NOMO-1 (cell line): ENCODE measurements at regions not wholly inside any gene's neighbourhood (a gene's known extent, or its start where the extent isn't known, plus 50 kb on each side); places are given as distances from the start of the nearest gene placed in this dataset.

Experiments used
- DNase-seq, 2 experiments: peaks; one replicate each; lab custom pipeline; 2025; ENCODE audit not compliant: unreplicated experiment in 2 of 2; lab: John Stamatoyannopoulos, UW

DNA sequence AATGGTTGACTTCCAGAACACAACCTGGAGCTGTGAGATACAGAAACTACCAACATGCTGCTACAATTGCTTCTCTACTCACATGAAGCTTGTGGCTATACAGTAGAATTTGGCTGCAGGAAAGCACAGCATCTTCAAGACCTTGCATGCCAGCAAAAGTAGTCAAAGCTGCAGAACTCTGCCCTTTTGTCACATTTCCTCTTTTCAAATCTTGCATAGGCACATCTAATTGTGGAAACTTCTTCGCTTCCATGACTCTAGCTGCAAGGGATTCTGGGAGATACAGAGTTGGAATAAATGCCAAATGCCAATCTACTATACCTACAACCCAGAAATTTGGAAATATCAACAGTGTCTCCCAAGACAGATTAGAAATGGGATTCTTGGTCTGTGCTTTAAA lies 462.2 kb downstream of the FOXO1 start:
- no peak for DNase-seq

DNA sequence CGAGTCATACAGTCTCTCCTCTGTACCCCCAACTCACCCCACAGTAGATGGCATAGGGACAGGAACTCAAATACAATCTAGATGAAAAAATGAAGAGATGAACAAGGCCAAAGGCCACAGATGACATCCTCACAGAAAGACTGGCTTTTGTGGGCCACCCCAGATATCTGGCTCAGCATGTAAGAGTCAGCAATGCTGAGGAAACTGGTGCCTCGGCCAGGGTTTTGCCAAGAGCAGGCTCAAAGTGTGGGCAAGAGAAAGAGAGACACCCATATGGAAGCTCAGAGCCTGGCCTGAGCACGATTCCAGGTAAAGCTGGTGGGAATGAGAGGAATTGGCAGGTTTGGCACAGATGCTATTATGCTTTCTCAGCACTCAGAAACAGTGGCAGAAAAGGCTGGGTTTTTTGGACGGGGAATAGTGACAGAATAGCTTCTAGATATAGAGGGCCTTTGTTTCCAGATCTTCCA lies 460.6 kb downstream of the FOXO1 start:
- no peak for DNase-seq

DNA sequence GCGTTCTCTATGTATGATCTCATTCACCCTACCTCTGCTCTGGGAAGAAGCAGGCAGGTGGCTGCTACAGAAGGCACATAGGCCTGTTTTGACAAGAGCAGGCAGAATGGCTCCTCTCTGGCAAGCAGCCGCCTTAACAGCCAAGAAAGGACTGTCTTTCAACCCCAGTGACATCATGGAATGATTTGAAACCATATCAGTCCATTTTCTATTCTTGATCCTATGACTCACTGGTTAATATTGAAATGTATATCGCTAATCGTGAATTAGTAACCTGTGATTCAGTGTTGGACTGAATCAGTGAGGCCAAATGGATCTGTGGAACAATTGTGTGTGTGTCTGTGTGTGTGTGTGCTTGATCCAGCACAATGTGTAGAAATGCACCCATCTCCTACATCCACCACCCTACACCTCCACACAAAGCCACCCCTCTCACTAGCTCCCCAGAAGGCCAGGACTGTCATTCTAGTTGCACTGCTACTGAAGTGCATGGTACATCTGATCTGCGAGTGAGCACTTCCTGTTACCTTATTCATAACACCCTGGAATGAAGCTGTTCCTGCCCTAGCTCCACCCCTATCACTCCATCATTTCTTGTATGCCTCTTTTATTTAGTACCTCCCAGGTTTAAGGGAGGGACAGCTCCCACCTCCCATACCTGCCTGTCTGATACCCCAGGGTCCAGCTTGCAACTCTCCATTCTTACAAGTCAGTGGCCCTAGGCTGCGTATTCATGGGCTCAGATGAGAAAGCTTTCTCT lies 460.0 kb downstream of the FOXO1 start:
- peak; percentile 33 to 54 for DNase-seq

DNA sequence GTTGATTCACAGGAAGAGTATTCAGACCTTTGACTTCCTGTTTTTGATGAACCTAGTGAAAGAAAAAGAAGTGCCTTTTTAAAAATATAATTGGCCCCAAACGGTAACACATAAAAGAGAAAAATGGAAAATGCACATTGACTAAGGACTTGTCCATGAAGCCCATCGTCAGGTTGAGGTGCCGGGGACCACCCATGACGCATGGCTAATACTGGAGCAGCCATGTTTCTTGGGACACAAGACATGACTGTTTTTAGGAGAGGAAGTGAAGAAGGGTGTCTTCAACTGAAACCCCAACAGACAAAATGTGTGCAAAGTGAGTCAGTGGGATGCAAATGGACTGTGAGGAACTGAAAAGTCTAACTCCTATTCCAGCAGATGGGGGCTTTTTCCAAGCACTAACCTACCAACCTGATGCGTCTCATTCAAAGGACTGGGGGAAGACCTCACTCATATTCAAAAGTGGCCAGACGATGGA lies 459.4 kb downstream of the FOXO1 start:
- DNase-seq, result peak in 1 of 2 experiments; percentile 64

DNA sequence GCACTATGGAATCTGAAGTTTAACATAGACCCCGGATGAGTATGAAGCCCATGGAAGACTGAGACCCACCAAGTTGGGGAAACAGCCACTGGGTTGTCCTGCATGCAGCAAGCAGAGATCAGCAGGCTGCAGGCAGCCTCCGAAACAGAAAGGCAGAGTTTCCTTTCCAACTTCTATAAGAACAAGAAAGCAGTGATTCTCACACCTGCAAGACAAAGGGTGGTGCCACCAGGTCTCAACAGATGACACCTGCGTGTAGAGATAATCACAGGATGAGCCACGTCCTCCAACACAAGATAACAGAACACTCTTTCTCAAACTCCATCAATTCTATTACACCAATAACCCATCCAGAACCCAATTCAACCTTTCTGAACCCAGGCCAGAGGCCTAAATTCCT lies 457.9 kb downstream of the FOXO1 start:
- no peak for DNase-seq

DNA sequence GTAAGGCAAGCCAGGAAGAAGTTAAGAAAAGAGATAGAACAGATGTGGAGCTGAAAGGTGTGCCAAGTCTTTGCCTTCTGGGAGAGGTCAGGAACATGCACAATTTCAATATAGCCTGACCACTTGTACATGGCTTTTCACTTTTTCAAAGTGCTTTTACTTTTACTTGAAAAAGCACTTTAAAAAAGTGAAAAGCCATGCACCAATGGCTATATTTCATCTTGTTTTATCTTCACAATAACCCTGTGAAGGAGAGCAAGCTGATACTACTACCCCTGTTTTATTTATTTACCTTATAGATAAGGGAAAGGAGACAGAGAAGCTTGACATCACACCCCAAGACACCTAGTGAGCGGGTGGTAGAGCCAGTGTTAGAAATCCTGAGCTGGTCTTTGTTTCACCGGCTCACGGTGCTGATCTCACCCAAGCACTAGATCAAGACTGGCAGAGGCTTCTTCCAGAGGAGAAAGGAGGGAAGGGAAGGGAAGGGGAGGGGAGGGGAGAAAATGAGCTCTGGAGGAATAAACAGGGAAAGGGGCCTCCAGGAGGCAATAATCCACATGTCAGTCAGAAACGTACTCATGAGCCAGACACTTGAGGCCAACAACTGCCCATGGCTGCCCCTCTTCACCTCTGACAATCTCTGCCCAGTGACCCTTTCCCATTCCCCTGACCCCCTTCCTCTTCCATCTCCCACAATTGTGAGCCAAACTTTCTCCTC lies 455.4 kb downstream of the FOXO1 start:
- no peak for DNase-seq

DNA sequence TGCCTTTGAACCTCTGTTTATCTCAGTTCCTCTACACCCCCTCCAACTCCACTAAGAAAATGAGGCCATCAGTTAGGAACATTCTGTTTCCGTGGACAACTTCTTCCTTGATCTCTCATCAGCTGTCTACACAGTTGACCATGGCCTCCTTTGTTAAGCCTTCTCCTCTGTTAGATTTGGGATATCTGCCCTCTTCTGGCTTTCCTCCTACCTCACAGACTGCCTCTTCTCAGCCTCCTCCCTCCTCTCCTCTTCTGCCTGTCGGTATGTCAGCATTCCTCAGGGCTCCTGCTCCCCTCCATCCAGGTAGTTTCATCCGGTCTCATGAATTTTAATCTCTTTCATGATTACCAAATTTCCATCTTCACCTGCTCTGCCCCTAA lies 454.9 kb downstream of the FOXO1 start:
- no peak for DNase-seq

DNA sequence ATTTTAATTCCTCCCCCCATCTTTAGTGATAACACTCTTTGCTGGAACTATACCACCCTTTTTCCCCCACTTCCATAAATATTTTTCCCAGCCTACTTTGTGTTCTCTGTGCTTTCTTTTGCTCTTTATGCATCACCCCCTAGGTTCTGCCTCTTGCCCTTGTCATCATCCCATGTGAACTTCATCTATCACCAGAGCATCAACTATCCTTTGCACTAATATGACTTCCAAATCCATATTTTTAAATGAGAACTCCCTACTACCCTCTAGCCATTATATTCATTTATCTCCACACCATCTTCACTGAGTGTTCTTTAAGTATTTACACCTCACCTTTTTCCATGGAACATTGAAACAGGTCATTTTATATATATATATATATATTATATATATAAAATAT lies 452.7 kb downstream of the FOXO1 start:
- peak in 1 of 2 experiments; percentile 20 for DNase-seq

DNA sequence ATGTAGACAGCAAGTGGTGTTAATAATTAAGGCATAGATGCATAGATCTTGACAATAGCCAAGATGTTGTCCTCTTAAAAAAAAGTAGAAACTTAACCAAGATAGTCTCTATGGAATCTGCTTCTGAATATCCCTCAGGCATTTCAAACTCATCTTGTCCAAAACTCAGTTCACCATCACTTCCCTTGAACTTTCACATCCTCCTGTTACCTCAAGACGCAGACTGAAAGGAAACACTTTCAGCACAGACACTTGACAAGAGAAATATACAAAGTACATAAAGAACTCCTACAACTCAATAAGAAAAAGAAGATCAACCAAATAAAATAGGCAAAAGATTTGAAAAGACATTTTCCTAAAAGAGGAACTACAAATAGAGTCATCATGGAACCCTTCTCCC lies 451.1 kb downstream of the FOXO1 start:
- DNase-seq, result no peak

DNA sequence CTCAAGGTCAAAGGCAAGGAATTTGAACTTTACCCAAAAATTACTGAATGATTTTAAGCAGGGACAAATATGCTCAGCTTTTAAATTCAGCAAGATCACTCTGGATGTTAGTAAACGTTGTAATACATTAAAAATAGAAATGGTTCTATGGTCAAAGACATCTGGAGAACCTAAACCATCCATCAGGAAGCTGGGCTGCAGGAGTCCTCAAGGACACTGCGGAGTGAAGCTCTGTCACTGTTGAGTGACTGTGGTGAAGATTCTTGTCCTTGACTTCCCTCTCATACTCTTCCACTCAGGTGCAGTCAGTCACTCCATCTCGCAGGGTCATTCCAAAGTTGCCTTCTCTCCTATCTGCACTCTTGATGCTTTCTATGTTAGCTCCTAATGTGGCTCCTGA lies 450.7 kb downstream of the FOXO1 start:
- DNase-seq, result no peak

DNA sequence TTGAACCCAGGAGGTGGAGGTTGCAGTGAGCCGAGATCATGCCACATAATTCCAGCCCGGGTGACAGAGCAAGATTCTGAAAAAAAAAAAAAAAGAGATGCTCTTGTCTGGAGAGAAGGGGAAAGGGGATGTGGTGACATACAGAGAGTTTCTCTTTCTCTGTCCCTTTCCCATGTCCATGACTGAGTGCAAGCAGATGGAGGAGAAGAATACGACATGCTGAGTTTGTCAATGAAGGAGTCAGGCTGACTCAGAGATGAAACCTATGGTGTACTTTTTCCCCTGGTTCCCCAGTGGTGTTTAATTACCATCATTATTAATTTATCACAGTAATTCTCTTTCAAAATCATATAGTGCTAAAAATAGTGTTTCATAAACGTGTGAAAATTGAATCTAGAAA lies 448.8 kb downstream of the FOXO1 start:
- no peak for DNase-seq

DNA sequence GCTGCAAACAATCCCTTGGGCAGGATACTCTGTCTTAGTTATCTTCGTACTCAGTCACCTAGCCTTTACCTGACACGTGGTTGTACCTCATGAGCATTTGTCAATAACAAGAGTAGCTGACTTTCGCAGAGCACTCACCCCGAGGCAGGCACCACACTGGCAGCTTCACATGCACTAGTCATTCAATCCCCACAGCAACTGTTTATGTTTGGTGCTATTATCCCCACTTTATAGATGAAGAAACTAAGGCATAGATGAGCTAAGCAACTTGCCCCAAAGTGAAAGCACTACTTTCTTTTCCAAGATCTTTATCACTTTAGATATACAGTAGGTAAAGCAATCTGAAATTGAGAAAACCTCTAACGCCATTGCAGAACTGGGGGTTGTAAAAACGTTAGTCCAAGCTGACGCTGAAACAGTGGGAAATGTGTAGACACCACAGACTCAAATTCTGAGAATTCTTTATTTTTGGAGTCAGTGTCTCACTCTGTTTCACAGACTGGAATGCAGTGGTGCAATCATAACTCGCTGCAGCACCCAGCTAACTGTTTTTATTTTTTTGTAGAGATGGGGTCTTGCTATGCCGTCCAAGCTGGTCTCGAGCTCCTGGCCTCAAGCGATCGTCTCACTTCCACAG lies 446.0 kb downstream of the FOXO1 start:
- DNase-seq, result no peak

DNA sequence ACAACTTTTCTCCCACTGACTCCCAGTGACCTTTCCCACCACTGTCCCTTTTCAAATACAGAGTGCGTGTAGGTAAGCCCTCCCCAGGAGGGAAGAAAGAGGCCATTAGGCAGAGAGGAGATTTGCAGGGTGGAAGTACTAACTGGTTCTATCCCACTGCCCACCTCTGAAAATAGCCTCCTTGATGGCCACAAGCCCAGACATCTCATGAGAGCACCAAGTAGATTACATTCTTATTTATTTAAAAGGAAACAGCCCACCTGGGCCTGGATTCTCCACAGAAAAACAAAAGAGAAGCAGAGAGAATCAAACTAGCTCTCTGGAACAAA lies 445.3 kb downstream of the FOXO1 start:
- DNase-seq, result no peak

DNA sequence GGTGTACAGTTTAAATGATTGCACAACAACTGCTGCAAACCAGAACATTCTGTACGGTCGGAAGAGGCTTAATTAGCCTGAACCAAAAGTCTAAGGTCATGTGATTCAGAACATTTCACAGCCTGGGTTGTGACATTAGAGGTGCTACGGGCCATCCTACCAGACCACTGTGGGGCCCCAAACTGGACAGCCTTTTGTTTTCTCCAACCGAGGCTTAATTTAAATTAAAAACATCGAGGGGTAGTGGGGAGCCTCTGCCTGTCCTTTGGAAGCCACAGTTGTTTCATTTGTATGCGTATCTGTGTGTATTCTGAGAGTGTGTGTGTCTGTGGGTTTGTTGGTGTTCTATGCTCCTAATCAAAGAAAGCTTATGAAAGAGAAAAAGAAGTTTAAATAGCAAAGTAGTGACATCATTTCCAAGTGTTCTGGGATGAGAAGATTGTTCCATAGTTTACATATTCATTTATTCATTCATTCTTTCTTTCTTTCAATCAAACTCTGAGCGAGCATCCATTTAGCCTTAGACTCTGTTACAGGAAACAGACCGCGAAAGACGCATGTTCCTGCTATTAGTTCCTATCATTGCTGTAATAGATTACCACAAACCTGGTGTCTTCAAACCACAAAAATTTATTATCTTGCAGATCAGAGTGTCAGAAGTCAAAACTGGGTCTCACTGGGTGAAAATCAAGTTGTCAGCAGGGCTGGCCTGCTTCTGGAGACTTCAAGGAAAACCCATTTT lies 444.8 kb downstream of the FOXO1 start:
- DNase-seq, result peak; percentile 30 to 64

DNA sequence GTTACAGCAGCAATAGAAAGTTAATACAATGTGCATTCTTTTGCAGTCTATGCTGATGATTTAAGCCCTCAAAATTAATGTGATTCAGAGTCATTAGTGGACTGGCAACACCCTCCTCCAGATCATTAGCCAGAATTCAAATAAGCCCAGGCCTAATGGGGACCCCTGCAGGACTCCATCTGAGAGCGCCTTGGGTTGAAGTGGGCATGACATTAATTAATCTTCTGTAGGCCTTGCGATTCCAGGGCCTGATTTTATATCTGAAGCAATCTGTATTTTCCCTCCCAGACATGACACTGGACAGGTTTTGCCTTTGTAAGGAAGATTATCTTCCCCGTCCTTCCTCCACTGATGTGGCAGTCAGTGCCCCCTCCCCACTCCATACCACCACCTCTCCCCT lies 442.9 kb downstream of the FOXO1 start:
- DNase-seq, result no peak

DNA sequence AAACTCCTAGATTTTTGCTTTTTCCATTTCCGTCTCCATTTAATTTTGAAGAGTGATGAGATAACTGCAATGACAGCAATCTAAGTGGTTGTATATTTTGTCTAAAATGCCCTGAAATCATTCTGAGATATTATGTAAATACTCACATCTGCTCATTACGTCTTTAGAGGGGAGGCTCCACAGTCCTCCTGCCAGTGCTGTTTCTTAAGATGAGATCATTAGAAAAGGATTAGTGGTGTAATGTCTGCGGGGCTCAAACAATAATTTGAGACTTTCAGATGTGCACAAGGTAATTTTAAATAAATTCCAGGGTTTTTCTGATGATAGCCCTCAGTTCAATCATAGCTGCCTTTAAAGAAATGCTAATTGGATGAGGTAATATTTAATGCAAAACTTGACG lies 437.9 kb downstream of the FOXO1 start:
- DNase-seq, result no peak

DNA sequence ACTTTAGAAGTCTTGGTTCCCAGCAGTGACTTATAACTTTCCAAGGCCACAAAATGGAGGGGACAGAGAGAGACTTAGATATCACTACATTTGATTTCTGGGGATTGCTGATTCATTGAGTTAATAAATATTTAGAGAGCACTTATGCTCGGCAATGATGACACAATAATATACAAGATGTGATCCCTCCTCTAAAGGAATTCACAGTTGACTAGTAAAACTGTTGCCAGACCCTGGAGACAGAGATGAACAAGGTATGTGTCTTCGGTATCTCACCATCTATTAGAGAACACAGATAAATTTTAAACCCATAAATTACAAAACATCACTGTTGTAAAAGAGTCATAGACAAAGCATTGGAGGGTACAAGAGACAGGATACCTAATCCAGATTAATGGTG lies 437.5 kb downstream of the FOXO1 start:
- no peak for DNase-seq

DNA sequence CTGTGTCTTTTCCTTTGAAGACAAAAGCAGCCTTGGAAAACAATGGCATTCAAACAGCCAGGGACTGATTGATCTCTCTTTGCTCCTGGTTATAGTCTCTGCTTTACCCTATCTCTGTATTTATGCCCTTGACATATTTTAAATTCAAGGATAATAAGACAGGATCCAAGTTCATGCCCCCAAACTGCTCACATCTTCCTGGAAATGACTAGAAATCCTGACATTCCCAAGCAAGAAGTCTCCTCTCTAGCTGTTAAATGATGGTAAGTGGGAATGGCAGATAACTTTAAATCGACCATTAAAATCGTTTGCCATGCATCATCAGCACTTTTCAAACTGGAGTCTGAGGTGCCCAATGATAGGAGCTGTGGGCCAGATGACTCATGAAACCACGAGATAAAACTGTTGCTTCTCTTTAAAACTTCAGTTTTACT lies 435.6 kb downstream of the FOXO1 start:
- DNase-seq, result no peak

DNA sequence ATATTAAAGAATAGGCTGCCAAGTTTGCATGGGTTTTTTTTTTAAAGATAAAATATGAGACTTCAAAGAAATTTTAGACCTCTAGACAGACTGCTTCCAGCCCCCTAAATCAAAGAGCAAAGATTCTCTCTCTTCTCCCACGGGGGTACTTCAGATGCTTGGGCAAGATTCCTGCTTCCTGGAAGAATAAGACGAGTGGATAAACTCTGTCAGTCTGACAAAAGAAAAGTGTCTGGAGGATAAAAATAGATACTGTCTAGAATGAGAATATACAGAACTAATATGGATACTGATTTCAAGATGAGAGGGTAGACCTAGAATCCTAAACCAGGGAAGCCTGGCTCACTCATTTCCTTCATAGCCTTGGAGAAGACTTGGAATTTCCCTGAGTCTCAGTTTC lies 435.1 kb downstream of the FOXO1 start:
- DNase-seq, result no peak

DNA sequence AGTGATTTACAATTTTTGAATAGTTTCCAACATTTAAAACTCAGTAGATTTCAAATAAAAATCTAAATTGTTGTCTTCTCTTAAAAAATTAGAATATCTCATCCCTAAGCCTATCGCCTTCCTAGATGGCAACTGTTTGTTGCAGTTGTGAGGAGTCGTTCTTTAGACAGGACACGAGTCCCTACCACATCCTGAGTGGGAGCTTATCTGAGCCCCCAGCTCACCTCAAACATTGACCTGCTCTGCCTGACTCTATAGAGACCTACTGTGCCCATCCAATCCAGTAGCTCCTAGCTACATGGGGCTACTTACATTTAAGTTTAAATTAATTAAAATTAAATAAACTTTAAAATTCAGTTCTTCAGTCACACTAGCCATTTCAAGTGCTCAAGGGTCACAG lies 434.7 kb downstream of the FOXO1 start:
- no peak for DNase-seq
